B cell (primary cell): ENCODE measurements at regions not wholly inside any gene's neighbourhood (a gene's known extent, or its start where the extent isn't known, plus 50 kb on each side); places are given as distances from the start of the nearest gene placed in this dataset.

ENCODE experiments used
- EZH2 ChIP-seq: IDR thresholded peaks from 2 replicates; pipeline ENCODE4 v1.6.1; 2012; ENCODE audit warnings: borderline replicate concordance, low read depth, mild to moderate bottlenecking, moderate library complexity, low read length; ENCODE audit not compliant: insufficient read depth, poor library complexity, severe bottlenecking
- TF ChIP-seq, protein P1 (sequence below): fragments of 200-600 bp; IDR thresholded peaks from one replicate; pipeline ENCODE4 v1.8.0; 2022; ENCODE audit warnings: antibody characterized with exemption, mild to moderate bottlenecking

DNA sequence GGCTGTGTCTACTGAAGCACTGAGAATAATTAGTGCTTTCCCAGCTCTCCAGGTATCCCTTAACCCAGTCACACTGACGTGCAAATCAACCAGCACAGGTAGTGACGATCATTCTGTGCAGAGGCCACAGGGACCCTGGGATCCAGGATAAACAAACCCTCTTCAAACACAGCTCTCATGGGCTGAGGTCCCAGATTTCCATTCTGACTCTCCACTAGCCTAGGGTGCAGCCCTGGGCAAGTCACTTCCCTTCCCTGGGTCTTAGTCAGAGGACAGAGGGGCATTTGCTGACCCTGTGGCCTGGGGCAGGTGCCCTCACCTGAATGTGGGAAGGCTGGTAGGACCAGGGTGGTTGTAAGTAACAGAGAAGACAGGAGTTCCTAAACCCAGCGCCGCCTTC is 724.7 kb downstream of the MATN1 start:
- TF ChIP-seq, protein P1, sequence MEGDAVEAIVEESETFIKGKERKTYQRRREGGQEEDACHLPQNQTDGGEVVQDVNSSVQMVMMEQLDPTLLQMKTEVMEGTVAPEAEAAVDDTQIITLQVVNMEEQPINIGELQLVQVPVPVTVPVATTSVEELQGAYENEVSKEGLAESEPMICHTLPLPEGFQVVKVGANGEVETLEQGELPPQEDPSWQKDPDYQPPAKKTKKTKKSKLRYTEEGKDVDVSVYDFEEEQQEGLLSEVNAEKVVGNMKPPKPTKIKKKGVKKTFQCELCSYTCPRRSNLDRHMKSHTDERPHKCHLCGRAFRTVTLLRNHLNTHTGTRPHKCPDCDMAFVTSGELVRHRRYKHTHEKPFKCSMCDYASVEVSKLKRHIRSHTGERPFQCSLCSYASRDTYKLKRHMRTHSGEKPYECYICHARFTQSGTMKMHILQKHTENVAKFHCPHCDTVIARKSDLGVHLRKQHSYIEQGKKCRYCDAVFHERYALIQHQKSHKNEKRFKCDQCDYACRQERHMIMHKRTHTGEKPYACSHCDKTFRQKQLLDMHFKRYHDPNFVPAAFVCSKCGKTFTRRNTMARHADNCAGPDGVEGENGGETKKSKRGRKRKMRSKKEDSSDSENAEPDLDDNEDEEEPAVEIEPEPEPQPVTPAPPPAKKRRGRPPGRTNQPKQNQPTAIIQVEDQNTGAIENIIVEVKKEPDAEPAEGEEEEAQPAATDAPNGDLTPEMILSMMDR, result no peak
- TF ChIP-seq EZH2, result no peak
